Common myeloid progenitor, CD34-positive (primary cell): ENCODE measurements at regions not wholly inside any gene's neighbourhood (a gene's known extent, or its start where the extent isn't known, plus 50 kb on each side); places are given as distances from the start of the nearest gene placed in this dataset.

Experiments
- CTCF ChIA-PET: fragments of 350-600 bp; sonication (Branson Sonifier 250); formaldehyde crosslinking; loops from one replicate; lab custom pipeline; 2021; ENCODE audit warnings: antibody characterized with exemption; lab: Charles Lee
- POLR2A ChIA-PET: fragments of 350-600 bp; sonication (Branson Sonifier 250); formaldehyde crosslinking; loops from one replicate; lab custom pipeline; 2021; ENCODE audit warnings: antibody characterized with exemption; lab: Charles Lee
- DNase-seq, 3 donors: peaks; one replicate each; pipeline versions ENCODE4 v3.0.0 to v3.0.0-alpha.2; 2013
- H3K27ac ChIP-seq, 2 experiments: 1 replicate in 1 of 2; 2 replicates in 1 of 2; pipeline ENCODE4 v1.7.0; 2013; ENCODE audit warnings: inconsistent platforms in 2 of 2, low read length in 2 of 2, mild to moderate bottlenecking in 2 of 2, low read depth in 1 of 2, moderate library complexity in 1 of 2; ENCODE audit not compliant: severe bottlenecking in 2 of 2, insufficient read depth in 1 of 2, poor library complexity in 1 of 2
- H3K27me3 ChIP-seq, 5 experiments: replicated peaks in 2 of 5; 1 replicate in 3 of 5; 2 replicates in 2 of 5; pipeline versions ENCODE4 v1.6.1 to v1.7.0; 2013; ENCODE audit warnings: low read length in 4 of 5, mild to moderate bottlenecking in 2 of 5, moderate library complexity in 2 of 5, inconsistent platforms in 1 of 5; ENCODE audit not compliant: insufficient read depth in 5 of 5, control insufficient read depth in 4 of 5
- H3K36me3 ChIP-seq, 4 experiments: 1 replicate in 2 of 4; 2 replicates in 2 of 4; pipeline versions ENCODE4 v1.6.1 to v1.7.0; 2013; ENCODE audit warnings: low read length in 3 of 4, control low read depth in 1 of 4, mild to moderate bottlenecking in 1 of 4; ENCODE audit not compliant: control insufficient read depth in 4 of 4, insufficient read depth in 4 of 4
- H3K4me1 ChIP-seq, 4 experiments: 1 replicate in 3 of 4; 2 replicates in 1 of 4; pipeline versions ENCODE4 v1.6.1 to v1.7.1; 2013; ENCODE audit warnings: low read length in 3 of 4, mild to moderate bottlenecking in 3 of 4, control low read depth in 1 of 4, inconsistent platforms in 1 of 4, moderate library complexity in 1 of 4; ENCODE audit not compliant: control insufficient read depth in 4 of 4, insufficient read depth in 4 of 4; ENCODE audit errors: control extremely low read depth in 1 of 4
- H3K4me3 ChIP-seq, 7 experiments: 1 replicate in 4 of 7; 2 replicates in 3 of 7; pipeline versions ENCODE4 v1.5.1 to v1.7.0; 2013; ENCODE audit warnings: mild to moderate bottlenecking in 7 of 7, low read length in 6 of 7, moderate library complexity in 6 of 7, inconsistent platforms in 2 of 7, low read depth in 2 of 7, control low read depth in 1 of 7; ENCODE audit not compliant: insufficient read depth in 4 of 7, control insufficient read depth in 1 of 7; ENCODE audit errors: extremely low read depth in 1 of 7
- H3K9me3 ChIP-seq, 5 experiments: 1 replicate in 4 of 5; 2 replicates in 1 of 5; pipeline versions ENCODE4 v1.6.1 to v1.7.1; 2013; ENCODE audit warnings: low read length in 4 of 5, mild to moderate bottlenecking in 2 of 5, inconsistent platforms in 1 of 5, low read depth in 1 of 5, moderate library complexity in 1 of 5; ENCODE audit not compliant: control insufficient read depth in 4 of 5, insufficient read depth in 2 of 5; ENCODE audit errors: control extremely low read depth in 1 of 5
- whole genome bisulfite sequencing: methylation state at CpG from one replicate; pipeline ENCODE4 v1.1.5; 2013; ENCODE audit not compliant: insufficient coverage; 5-methylcytosine and 5-hydroxymethylcytosine counted together

DNA sequence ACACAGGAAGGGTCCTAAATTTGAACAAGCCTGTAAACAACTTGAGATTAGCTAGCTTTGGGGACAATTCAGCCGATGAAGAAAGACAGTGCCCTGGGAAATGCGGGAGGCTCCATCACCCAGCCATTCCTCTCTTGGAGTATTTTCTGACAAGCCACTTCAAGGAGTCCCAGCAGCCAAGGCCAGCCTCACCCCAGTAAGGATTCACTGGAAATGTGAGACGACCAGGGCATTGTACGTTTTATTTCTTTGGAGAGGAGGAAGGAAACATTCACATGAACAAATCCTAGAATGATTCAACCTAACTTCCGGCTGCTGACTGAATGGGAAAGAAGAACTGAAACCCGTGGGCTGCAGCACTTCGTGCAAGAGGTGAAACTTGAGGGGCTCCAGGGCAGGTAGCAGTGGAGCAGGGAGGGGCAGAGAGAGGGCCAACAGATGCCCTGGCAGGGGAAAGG, 116.4 kb upstream of the ARHGEF3 start:
- ChIA-PET CTCF (interaction anchor here (0.9 to 4.5 kb wide), 5 partner anchors 50 to 165 kb away, joined by 3 to 22 read pairs (median 4); no protein-coding TSS in a partner anchor), POLR2A (no interaction called here)
- no peaks in the 10 kb centered on the region for H3K27me3 ChIP-seq
- no peak overlapping the region for H3K27ac ChIP-seq
- H3K4me3 ChIP-seq, result no peak overlapping the region
- no peaks in the 10 kb centered on the region for H3K36me3 ChIP-seq
- no peaks in the 10 kb centered on the region for H3K9me3 ChIP-seq
- WGBS, result 80% methylated on average over 6 of the region's 7 CpGs
- DNase-seq, result no peak
- peaks cover 21 to 69% (median 34%) of the 10 kb centered on the region in 4 experiments for H3K4me1 ChIP-seq

DNA sequence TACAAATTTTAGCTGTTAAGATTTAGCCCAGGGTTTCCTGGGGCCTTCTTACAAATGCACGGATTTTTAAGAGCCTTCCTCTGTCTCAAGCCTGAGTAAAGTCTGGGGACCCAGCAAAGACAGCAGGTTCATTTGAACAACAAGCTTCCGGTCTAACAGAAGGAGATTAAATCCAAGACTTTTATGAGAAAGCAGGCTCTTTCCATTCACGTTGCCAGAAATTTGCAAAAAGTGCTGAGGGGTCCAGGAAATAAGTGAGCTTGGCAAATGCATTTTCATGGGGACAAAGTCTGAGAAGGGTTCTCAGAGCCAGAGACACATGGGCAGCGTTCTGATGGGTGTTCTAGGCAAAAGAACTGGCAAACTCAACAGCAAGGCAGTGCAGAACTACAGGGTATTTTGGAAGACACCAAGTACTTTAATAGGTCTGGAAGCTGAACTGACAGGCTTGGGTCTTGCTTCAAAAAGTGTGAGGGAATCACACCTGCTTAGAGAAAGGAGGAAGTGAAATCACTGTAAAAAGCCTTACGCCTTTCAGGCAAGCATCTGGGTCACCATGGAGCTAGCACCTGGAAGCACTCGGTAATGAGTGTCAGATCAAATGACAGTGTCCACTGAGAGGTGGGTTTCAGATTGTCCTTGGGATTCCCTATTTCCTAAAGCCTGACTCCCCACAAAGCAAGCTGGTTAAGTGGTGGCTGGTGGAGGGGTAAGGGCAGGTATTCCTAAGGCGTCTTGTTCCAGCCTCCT, 115.8 kb upstream of the ARHGEF3 start:
- no peaks in the 10 kb centered on the region for H3K9me3 ChIP-seq
- ChIA-PET CTCF (interaction anchor here (0.6 to 4.5 kb wide), 11 partner anchors 14 to 221 kb away, joined by 3 to 22 read pairs (median 4); no protein-coding TSS in a partner anchor), POLR2A (no interaction called here)
- H3K36me3 ChIP-seq, result no peaks in the 10 kb centered on the region
- H3K27ac ChIP-seq, result no peak overlapping the region
- peak in 2 of 3 donors; percentile 36 to 58 for DNase-seq
- peaks cover 18 to 67% (median 32%) of the 10 kb centered on the region in 4 experiments for H3K4me1 ChIP-seq
- 84% methylated on average over 7 of the region's 7 CpGs for WGBS
- no peak overlapping the region for H3K4me3 ChIP-seq
- H3K27me3 ChIP-seq, result no peaks in the 10 kb centered on the region

DNA sequence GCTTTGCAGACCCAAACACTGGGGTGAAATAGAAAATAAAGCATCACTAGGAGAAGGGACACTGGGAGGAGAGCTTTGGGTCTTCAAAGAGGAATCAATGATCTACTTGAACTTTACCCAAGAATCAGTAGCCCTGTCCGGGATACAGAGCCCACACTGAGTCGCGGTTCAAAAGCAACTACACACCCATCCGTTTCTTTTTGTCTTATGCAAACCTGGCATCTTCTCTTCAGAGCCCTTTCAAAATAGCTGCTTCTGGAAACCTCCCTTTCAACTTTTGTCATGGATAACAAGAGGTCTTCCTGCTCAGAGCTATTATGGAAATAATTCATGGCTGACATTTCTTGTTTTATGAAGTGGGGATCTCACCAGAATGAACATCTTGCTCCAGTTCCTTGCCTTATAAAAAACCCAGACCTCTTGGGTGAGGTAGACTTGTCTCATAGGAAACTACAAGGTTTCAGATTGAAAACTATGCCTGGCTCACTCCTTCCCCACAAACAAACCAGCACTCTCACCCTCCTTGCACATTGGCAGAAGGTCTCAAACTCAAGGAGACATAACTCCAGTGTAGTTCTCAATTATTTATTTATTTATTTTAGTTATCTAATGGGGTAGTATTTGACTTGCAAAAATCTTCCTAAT, 115.1 kb upstream of the ARHGEF3 start:
- Histone ChIP-seq H3K36me3 (no peaks in the 10 kb centered on the region), H3K9me3 (no peaks in the 10 kb centered on the region), H3K27ac (peak overlapping the region in 1 of 2 experiments; percentile 60), H3K4me1 (peaks cover 15 to 61% (median 28%) of the 10 kb centered on the region in 4 experiments), H3K4me3 (peak overlapping the region in 4 of 7 experiments; percentile 59 to 83 (median 71)), H3K27me3 (no peaks in the 10 kb centered on the region)
- 94% methylated on average over 3 of the region's 4 CpGs for WGBS
- CTCF ChIA-PET, result interaction anchor here (0.6 to 4.5 kb wide), 16 partner anchors 11 to 220 kb away, joined by 3 to 22 read pairs (median 3); no protein-coding TSS in a partner anchor
- DNase-seq, result no peak
- POLR2A ChIA-PET, result no interaction called here

DNA sequence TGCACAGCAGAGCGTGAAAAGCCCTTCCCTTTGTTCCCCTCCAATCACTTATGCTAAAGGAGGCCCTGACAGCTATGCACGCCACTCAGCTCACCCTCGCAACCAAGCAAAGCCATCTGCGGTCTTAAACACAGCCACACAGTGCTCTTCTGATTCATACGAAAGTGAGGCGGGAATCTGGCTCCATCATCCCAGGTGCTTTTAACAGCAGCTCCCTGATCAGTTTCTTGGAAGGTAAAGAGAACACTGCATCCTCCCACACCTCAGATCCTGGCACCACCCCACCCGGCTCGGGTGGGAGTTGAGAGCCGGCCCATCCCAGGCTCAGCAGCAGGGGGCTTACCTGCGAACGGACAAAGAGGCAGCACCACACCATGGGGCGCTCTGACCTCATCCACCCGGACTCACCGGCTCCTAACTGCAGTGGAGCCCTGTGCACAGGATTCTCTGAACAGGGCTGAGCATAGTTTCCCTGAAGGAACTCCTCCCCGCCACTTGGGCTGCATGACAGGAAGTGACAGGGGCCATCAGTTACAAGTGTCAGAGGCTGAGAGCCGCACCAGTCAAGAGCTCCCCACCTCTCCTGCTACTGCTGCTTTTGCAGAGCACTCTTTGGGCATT, 114.3 kb upstream of the ARHGEF3 start:
- CTCF ChIA-PET, result interaction anchor here (0.7 to 4.5 kb wide), 10 partner anchors 10 to 116 kb away, joined by 3 to 22 read pairs (median 4); no protein-coding TSS in a partner anchor
- peak in 2 of 3 donors; percentile 77 to 86 for DNase-seq
- peaks cover 10 to 55% (median 23%) of the 10 kb centered on the region in 4 experiments for H3K4me1 ChIP-seq
- no peaks in the 10 kb centered on the region for H3K36me3 ChIP-seq
- H3K27ac ChIP-seq, result peak overlapping the region; percentile 9 to 60
- POLR2A ChIA-PET, result no interaction called here
- H3K9me3 ChIP-seq, result no peaks in the 10 kb centered on the region
- H3K27me3 ChIP-seq, result no peaks in the 10 kb centered on the region
- 4% methylated on average over 15 of the region's 16 CpGs for WGBS
- H3K4me3 ChIP-seq, result peak overlapping the region in 6 of 7 experiments; percentile 59 to 83 (median 72)

DNA sequence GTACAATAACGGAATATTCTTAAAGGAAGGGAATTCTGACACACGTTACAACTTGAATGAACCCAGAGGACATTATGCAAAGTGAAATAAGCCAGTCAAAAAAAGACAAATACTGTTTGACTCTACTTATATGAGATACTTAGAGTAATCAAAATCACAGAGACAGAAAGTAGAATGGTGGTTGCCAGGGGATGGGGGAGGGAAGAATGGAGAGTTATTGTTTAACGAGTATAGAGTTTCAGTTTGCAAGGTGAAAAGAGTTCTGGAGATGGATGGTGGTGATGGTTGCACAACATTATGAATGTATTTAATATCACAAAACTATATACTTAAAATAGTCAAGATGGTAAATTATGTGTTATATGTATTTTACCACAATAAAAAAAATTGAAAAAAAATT, 112.9 kb upstream of the ARHGEF3 start:
- Histone ChIP-seq H3K4me1 (peaks cover 10 to 52% (median 23%) of the 10 kb centered on the region in 4 experiments), H3K27ac (no peak overlapping the region), H3K4me3 (peak overlapping the region in 1 of 7 experiments; percentile 83), H3K9me3 (no peaks in the 10 kb centered on the region), H3K36me3 (no peaks in the 10 kb centered on the region), H3K27me3 (no peaks in the 10 kb centered on the region)
- WGBS, result no CpG with 5 or more reads among the region's 3 CpGs
- DNase-seq, result no peak
- POLR2A ChIA-PET, result no interaction called here
- CTCF ChIA-PET, result interaction anchor here (0.6 to 4.5 kb wide), 6 partner anchors 11 to 1677 kb away, joined by 3 to 22 read pairs (median 10); no protein-coding TSS in a partner anchor

DNA sequence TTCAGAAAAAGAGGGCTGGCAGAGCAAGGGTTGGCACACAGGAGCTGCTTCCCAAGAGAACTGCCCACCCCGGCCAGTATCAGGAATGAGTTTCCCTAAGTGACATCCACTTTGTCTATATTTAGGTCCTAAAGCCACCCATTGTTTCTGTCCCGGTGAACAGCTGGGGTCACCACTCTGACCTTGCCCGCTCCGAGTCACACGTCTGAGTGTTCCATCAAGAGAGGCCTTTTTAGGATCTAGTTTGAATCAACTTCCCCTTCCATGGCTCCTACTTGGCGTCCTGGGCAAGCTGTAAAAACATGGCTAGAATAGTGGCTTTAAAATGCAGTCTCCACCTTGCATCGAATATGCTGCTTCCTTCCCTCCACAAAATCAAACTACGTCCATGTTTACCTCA, 109.6 kb upstream of the ARHGEF3 start:
- H3K27me3 ChIP-seq, result no peaks in the 10 kb centered on the region
- POLR2A ChIA-PET, result no interaction called here
- H3K27ac ChIP-seq, result no peak overlapping the region
- H3K9me3 ChIP-seq, result no peaks in the 10 kb centered on the region
- H3K4me3 ChIP-seq, result no peak overlapping the region
- CTCF ChIA-PET, result interaction anchor here (0.7 kb wide), 1 partner anchor 15 kb away, joined by 3 read pairs; no protein-coding TSS in a partner anchor
- no peak for DNase-seq
- peaks cover 0 to 26% (median 10%) of the 10 kb centered on the region in 4 experiments for H3K4me1 ChIP-seq
- WGBS, result 96% methylated on average over 5 of the region's 8 CpGs
- peaks cover 0 to 4% (median 0%) of the 10 kb centered on the region in 4 experiments for H3K36me3 ChIP-seq
